Head of caudate nucleus (tissue), 42 donors: ENCODE measurements at regions not wholly inside any gene's neighbourhood (a gene's known extent, or its start where the extent isn't known, plus 50 kb on each side); places are given as distances from the start of the nearest gene placed in this dataset.
"Not testable (repeated sequence)": the region's sequence is repeated elsewhere in the genome, so short reads cannot be mapped to it uniquely, and the experiment has no call there.

ENCODE experiments used
- DNase-seq, 42 donors: peaks; one replicate each; pipeline versions ENCODE4 v3.0.0 to v3.0.0-alpha.2; 2020 to 2021; ENCODE audit warnings: mixed read lengths in 7 of 42
- intact Hi-C: fragments of 100-400 bp; cut with DNase I; formaldehyde crosslinking; loops from one replicate; pipeline ENCODE4 v1.15.0; 2022

- DNase-seq = no peak
- intact Hi-C loops = no loop called here
These were observed 950.8 kb downstream of the HACE1 start for GRCh38 chr6:103908898-103909297.

- intact Hi-C loops = no loop called here
- DNase-seq = no peak
These were observed 964.6 kb downstream of the HACE1 start for GRCh38 chr6:103895136-103895535.

GRCh38 chr6:103893141-103893581, 966.6 kb downstream of the HACE1 start:
- intact Hi-C loops = no loop called here
- DNase-seq = no peak

GRCh38 chr6:103886951-103887350, 972.8 kb downstream of the HACE1 start:
- intact Hi-C loops = no loop called here
- no peak for DNase-seq

GRCh38 chr6:103885446-103885845, 974.3 kb downstream of the HACE1 start:
- DNase-seq = no peak
- intact Hi-C loops = no loop called here

GRCh38 chr6:103879800-103880199, 979.9 kb downstream of the HACE1 start:
- no peak for DNase-seq
- intact Hi-C loops = no loop called here

GRCh38 chr6:103875221-103875620, 984.5 kb downstream of the HACE1 start:
- no peak for DNase-seq
- intact Hi-C loops = no loop called here

GRCh38 chr6:103874575-103874974, 985.1 kb downstream of the HACE1 start:
- intact Hi-C loops = no loop called here
- DNase-seq = no peak

- no peak for DNase-seq
- intact Hi-C loops = no loop called here
These were observed 987.0 kb downstream of the HACE1 start for GRCh38 chr6:103872678-103873077.

GRCh38 chr6:103872233-103872632, 987.5 kb downstream of the HACE1 start:
- DNase-seq = no peak
- intact Hi-C loops = no loop called here

GRCh38 chr6:103870970-103871369, 988.7 kb downstream of the HACE1 start:
- intact Hi-C loops = no loop called here
- DNase-seq = no peak

GRCh38 chr6:103862297-103862696, 997.4 kb downstream of the HACE1 start:
- intact Hi-C loops = no loop called here
- DNase-seq = no peak

GRCh38 chr6:103858003-103858402, 1001.7 kb downstream of the HACE1 start:
- no peak for DNase-seq
- intact Hi-C loops = no loop called here

GRCh38 chr6:103855750-103856149, 1004.0 kb downstream of the HACE1 start:
- no peak for DNase-seq
- intact Hi-C loops = no loop called here

GRCh38 chr6:103854059-103854458, 1005.7 kb downstream of the HACE1 start:
- DNase-seq = no peak
- intact Hi-C loops = no loop called here

- no peak for DNase-seq
These were observed 1021.3 kb downstream of the HACE1 start for GRCh38 chr6:103838457-103838856.

GRCh38 chr6:103826209-103826608, 1033.5 kb downstream of the HACE1 start:
- intact Hi-C loops = no loop called here
- no peak for DNase-seq

More at GRCh38 chr6:103838457-103838856, 1021.3 kb downstream of the HACE1 start:
- intact Hi-C loops = no loop called here

- intact Hi-C loops = no loop called here
- no peak for DNase-seq
These were observed 1039.6 kb downstream of the HACE1 start for GRCh38 chr6:103820148-103820547.

- no peak for DNase-seq
- intact Hi-C loops = no loop called here
These were observed 1040.2 kb downstream of the HACE1 start for GRCh38 chr6:103819509-103819908.

GRCh38 chr6:103812970-103813369, 1046.7 kb downstream of the HACE1 start:
- DNase-seq = no peak

GRCh38 chr6:103801901-103802479, 1057.7 kb downstream of the HACE1 start:
- DNase-seq, intact Hi-C loops: not testable (repeated sequence)

More at GRCh38 chr6:103812970-103813369, 1046.7 kb downstream of the HACE1 start:
- intact Hi-C loops = no loop called here
